HEK293 (cell line): ENCODE measurements at regions not wholly inside any gene's neighbourhood (a gene's known extent, or its start where the extent isn't known, plus 50 kb on each side); places are given as distances from the start of the nearest gene placed in this dataset.

Experiments used
- CTCF ChIP-seq: fragments of 450-650 bp; formaldehyde crosslinking; IDR thresholded peaks from 2 replicates; pipeline ENCODE4 v1.5.1; 2016; ENCODE audit warnings: missing biosample characterization, missing genetic modification characterization
- IKZF3 ChIP-seq: fragments of 450-650 bp; IDR thresholded peaks from 2 replicates; pipeline ENCODE4 v1.5.0; 2018; ENCODE audit warnings: missing biosample characterization, mild to moderate bottlenecking, missing genetic modification characterization, moderate library complexity
- KLF1 ChIP-seq: fragments of 450-650 bp; formaldehyde crosslinking; IDR thresholded peaks from 2 replicates; pipeline ENCODE4 v1.5.1; 2016; ENCODE audit warnings: missing biosample characterization, missing genetic modification characterization
- SP2 ChIP-seq: fragments of 450-650 bp; formaldehyde crosslinking; IDR thresholded peaks from 2 replicates; pipeline ENCODE4 v1.5.1; 2016; ENCODE audit warnings: missing biosample characterization, missing genetic modification characterization
- ZEB2 ChIP-seq: fragments of 450-650 bp; formaldehyde crosslinking; IDR thresholded peaks from 2 replicates; pipeline ENCODE4 v1.5.1; 2016; ENCODE audit warnings: missing biosample characterization, missing genetic modification characterization
- ZNF138 ChIP-seq: fragments of 450-650 bp; formaldehyde crosslinking; IDR thresholded peaks from 2 replicates; pipeline ENCODE4 v1.5.1; 2016; ENCODE audit warnings: missing biosample characterization, missing genetic modification characterization, borderline replicate concordance
- ZNF610 ChIP-seq: fragments of 450-650 bp; formaldehyde crosslinking; IDR thresholded peaks from 2 replicates; pipeline ENCODE4 v1.5.1; 2016; ENCODE audit warnings: missing biosample characterization, missing genetic modification characterization, borderline replicate concordance
- ZNF670 ChIP-seq: fragments of 450-650 bp; formaldehyde crosslinking; IDR thresholded peaks from 2 replicates; pipeline ENCODE4 v1.5.1; 2016; ENCODE audit warnings: missing biosample characterization, missing genetic modification characterization, low read depth
- TF ChIP-seq, protein P1 (sequence below): fragments of 450-650 bp; formaldehyde crosslinking; IDR thresholded peaks from 2 replicates; pipeline ENCODE4 v1.5.1; 2016; ENCODE audit warnings: missing biosample characterization, missing genetic modification characterization

GRCh38 chr10:78776756-78777155, 292.0 kb upstream of the ZMIZ1 start:
- TF ChIP-seq ZNF138 (tag by site-specific recombination) (no peak), CTCF (tag by site-specific recombination) (no peak), SP2 (tag by site-specific recombination) (no peak), ZNF610 (no peak), KLF1 (no peak), ZNF670 (tag by site-specific recombination) (no peak), IKZF3 (tag by site-specific recombination) (no peak), ZEB2 (tag by site-specific recombination) (no peak)
- TF ChIP-seq, protein P1, sequence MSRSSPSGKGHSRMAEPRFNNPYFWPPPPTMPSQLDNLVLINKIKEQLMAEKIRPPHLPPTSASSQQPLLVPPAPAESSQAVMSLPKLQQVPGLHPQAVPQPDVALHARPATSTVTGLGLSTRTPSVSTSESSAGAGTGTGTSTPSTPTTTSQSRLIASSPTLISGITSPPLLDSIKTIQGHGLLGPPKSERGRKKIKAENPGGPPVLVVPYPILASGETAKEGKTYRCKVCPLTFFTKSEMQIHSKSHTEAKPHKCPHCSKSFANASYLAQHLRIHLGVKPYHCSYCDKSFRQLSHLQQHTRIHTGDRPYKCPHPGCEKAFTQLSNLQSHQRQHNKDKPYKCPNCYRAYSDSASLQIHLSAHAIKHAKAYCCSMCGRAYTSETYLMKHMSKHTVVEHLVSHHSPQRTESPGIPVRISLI (tag by site-specific recombination), result no peak
